HAP-1 (cell line): ENCODE measurements at regions not wholly inside any gene's neighbourhood (a gene's known extent, or its start where the extent isn't known, plus 50 kb on each side); places are given as distances from the start of the nearest gene placed in this dataset.

Source experiments
- DNase-seq, 2 experiments: peaks; one replicate each; pipeline ENCODE4 v3.0.0-alpha.2; 2016 to 2020; ENCODE audit warnings: low spot score in 2 of 2
- H3K27me3 ChIP-seq: fragments of 250-450 bp; sonication (Bioruptor Pico); 2 replicates; pipeline ENCODE4 v1.5.1; 2020; ENCODE audit warnings: low read depth, mild to moderate bottlenecking, moderate library complexity
- H3K36me3 ChIP-seq: fragments of 250-450 bp; sonication (Bioruptor Pico); replicated peaks from 2 replicates; pipeline ENCODE4 v1.5.1; 2020; ENCODE audit warnings: mild to moderate bottlenecking
- H3K4me1 ChIP-seq: fragments of 250-450 bp; sonication (Bioruptor Pico); 2 replicates; pipeline ENCODE4 v1.5.1; 2020; ENCODE audit warnings: mild to moderate bottlenecking
- H3K4me3 ChIP-seq: fragments of 250-450 bp; sonication (Bioruptor Pico); 2 replicates; pipeline ENCODE4 v1.5.1; 2020; ENCODE audit warnings: mild to moderate bottlenecking, moderate library complexity
- H3K9me3 ChIP-seq: fragments of 250-450 bp; sonication (Bioruptor Pico); 2 replicates; pipeline ENCODE4 v1.5.1; 2020; ENCODE audit warnings: mild to moderate bottlenecking, moderate library complexity
- in situ Hi-C: fragments of 300-500 bp; cut with MboI; formaldehyde crosslinking; loops from 3 replicates; pipeline ENCODE4 v1.14.3; 2020; ENCODE audit warnings: low sequenced_read_pairs, inconsistent platforms, mixed read lengths

DNA sequence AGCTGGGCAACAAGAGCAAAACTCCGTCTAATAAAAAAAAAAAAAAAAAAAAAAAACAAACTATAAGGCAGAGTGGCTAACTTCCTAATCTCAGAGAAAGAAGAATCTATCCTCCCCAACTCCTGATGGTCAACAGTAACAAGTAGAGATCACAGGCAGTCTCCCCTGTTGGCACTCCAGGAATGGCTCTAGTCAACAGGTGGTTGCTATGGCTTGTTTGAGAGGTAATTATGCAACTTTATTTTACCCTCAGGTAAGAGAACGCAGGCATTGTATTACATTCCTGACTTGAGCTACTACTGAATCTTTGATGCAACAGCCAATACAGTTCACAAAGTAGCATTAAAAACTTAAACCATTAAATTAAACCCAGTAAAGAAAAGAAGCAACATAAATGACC lies 180.3 kb downstream of the DICER1 start:
- in situ Hi-C loops: no loop called here
- H3K36me3 ChIP-seq: no peaks in the 10 kb centered on the region
- peaks cover 28% of the 10 kb centered on the region for H3K27me3 ChIP-seq
- no peak overlapping the region for H3K4me3 ChIP-seq
- no peaks in the 10 kb centered on the region for H3K4me1 ChIP-seq
- H3K9me3 ChIP-seq: no peaks in the 10 kb centered on the region
- DNase-seq: no peak

- no peaks in the 10 kb centered on the region for H3K36me3 ChIP-seq
Observed at GRCh38 chr14:94975366-94975765, 182.0 kb downstream of the DICER1 start.

DNA sequence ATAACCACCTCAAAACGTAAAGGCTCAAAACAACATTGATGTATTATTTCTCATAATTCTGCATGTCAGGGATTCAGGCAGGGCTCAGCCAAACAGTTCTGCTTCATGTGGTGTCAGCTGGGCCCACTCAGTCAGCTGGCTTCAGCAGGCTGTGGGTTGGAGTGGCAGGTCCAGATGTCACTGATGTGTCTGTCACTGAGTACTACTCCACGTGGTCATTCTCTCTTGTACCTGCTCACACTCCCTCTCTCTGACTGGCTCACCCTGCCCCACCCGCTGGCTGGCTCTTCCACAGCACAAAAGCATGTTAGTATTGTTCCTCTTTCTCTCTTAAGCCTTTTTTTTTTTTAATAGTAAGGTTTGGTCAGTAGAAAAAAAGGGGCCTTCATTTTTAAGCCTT lies 182.4 kb downstream of the DICER1 start:
- H3K36me3 ChIP-seq: no peaks in the 10 kb centered on the region
- DNase-seq: no peak
- no peaks in the 10 kb centered on the region for H3K9me3 ChIP-seq
- no peaks in the 10 kb centered on the region for H3K4me1 ChIP-seq
- peaks cover 28% of the 10 kb centered on the region for H3K27me3 ChIP-seq
- in situ Hi-C loops: no loop called here
- H3K4me3 ChIP-seq: no peak overlapping the region

More at GRCh38 chr14:94975366-94975765, 182.0 kb downstream of the DICER1 start:
- H3K27me3 ChIP-seq: peaks cover 28% of the 10 kb centered on the region
- no peak for DNase-seq
- H3K4me1 ChIP-seq: no peaks in the 10 kb centered on the region
- in situ Hi-C loops: no loop called here
- no peaks in the 10 kb centered on the region for H3K9me3 ChIP-seq
- no peak overlapping the region for H3K4me3 ChIP-seq

DNA sequence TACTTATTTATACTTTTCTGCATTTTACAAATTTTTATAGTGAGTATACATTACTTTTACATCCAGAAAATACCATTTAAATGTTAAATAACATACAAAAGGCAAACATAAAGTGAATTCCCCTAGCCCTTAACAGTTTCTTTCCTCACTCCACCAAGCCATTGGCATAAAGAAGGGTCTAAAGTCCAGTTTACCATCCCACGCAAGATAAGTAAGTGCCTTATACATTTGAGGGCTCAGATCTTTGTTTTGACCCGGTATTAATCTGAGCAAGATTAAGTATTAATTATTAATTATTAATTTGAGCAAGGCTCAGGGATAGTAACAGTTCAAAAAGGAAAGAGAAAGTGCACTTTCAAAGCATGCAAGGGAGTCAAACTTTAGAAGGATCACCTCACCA lies 182.9 kb downstream of the DICER1 start:
- no peaks in the 10 kb centered on the region for H3K36me3 ChIP-seq
- H3K4me1 ChIP-seq: no peaks in the 10 kb centered on the region
- no peak overlapping the region for H3K4me3 ChIP-seq
- peaks cover 26% of the 10 kb centered on the region for H3K27me3 ChIP-seq
- in situ Hi-C loops: no loop called here
- no peaks in the 10 kb centered on the region for H3K9me3 ChIP-seq
- no peak for DNase-seq

- H3K36me3 ChIP-seq: no peaks in the 10 kb centered on the region
- H3K9me3 ChIP-seq: no peaks in the 10 kb centered on the region
- no peak for DNase-seq
- in situ Hi-C loops: no loop called here
- no peaks in the 10 kb centered on the region for H3K4me1 ChIP-seq
- no peak overlapping the region for H3K4me3 ChIP-seq
- peaks cover 18% of the 10 kb centered on the region for H3K27me3 ChIP-seq
Observed at GRCh38 chr14:94971750-94972149, 185.6 kb downstream of the DICER1 start.

DNA sequence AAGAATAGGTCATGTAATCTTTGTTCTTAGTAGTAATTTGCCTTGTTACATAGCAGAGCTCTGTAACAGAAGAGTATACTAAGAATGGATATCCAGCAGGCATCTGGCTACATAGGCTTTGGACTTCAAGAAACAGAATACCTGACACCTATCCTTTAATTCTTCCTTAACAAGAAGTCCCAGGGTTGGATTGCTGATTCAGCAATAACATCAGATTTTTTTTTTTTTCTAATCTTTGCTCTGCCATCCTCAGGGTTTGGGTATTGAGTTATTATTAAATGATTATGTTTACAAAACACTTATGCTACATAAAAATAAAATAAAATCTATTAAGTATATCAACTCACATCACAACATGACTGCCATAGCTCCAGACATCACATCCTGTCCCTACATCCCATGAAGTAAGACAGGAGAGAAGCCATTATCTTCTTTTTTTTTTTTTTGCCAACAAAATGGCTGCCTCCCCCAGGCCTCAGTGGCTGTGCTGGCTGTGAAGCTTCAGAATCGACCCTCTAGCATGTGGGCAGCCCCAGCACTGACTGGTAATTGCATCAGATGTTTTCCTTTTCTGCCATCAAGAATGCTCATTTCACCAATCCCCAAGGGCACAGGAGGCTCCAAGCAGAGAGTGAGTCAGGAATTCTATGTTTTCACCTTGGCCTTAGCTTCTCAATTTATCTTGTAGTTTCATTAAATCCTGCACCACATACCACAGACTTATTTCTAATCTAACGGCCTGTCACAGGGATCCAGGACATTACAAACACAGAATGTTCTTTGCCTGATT lies 186.2 kb downstream of the DICER1 start:
- no peak for DNase-seq
- Histone ChIP-seq H3K4me1 (no peaks in the 10 kb centered on the region), H3K27me3 (peaks cover 12% of the 10 kb centered on the region), H3K36me3 (no peaks in the 10 kb centered on the region), H3K4me3 (no peak overlapping the region), H3K9me3 (no peaks in the 10 kb centered on the region)
- in situ Hi-C loops: no loop called here

DNA sequence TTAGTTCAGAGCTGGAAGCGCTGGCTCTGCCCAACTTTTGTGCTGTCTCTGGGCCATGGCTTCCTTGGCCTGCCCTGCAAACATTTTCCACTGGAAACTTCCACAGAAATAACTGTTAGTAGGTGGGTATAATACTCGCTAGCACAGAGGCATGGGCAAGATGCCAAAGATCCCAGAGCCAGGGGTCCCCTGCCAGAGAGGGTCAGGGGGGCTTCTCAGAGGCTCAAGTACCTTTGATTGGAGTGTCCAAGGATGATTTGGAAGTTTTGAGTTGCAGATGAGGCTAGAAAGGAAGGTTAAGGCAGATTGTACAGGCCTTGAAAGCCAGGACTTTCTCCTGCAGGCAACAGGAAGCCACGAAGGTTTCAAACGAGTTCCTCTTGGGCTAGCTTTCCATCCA lies 187.6 kb downstream of the DICER1 start:
- no peaks in the 10 kb centered on the region for H3K4me1 ChIP-seq
- no peaks in the 10 kb centered on the region for H3K36me3 ChIP-seq
- H3K9me3 ChIP-seq: no peaks in the 10 kb centered on the region
- no peak for DNase-seq
- no peak overlapping the region for H3K4me3 ChIP-seq
- in situ Hi-C loops: no loop called here
- 0 out of 2 replicates have a peak, but pooled peaks cover 3% of the 10 kb centered on the region for H3K27me3 ChIP-seq

DNA sequence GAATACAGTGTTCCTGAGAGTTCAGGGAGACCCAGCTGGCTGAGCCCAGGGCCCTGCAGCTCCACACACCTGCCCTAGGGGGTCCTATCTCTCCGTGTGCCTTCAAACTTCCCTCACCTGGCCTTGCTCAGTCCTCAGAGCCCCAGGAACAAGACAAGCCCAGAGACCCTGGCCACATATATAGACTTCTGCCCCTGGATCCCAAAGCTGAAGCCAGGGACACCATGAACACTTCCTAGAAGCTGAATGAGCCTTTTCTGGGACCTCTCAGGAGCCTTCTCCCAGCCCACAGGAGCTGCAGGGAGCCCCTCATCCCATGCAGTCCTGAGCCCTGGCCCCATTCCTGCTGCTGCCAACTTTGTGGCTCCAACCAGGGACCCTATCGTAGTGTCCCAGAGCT lies 190.5 kb downstream of the DICER1 start:
- H3K4me1 ChIP-seq: no peaks in the 10 kb centered on the region
- H3K4me3 ChIP-seq: no peak overlapping the region
- peaks cover 15% of the 10 kb centered on the region for H3K27me3 ChIP-seq
- H3K9me3 ChIP-seq: no peaks in the 10 kb centered on the region
- no peaks in the 10 kb centered on the region for H3K36me3 ChIP-seq
- no peak for DNase-seq
- in situ Hi-C loops: no loop called here

DNA sequence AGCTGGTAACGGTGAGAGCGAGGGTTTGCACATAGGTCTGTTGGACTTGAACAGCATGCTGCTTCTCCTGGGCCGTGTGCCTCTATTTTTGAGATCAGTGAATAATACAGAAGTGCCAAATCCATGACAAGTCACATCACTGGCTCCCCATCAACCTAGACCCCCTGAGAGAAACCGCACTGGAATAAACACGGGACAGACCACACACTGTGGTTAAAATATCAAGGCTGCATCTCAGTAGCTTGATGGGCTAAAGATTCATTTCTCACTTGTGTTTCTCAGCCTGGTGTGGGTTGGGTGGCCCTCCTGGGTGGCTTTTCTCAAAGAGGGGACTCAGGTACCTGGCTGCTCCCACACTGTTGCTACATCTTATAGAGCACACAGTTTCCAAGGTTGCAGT lies 191.0 kb downstream of the DICER1 start:
- no peak for DNase-seq
- Histone ChIP-seq H3K4me3 (no peak overlapping the region), H3K36me3 (no peaks in the 10 kb centered on the region), H3K4me1 (no peaks in the 10 kb centered on the region), H3K27me3 (peaks cover 18% of the 10 kb centered on the region), H3K9me3 (no peaks in the 10 kb centered on the region)
- in situ Hi-C loops: no loop called here

DNA sequence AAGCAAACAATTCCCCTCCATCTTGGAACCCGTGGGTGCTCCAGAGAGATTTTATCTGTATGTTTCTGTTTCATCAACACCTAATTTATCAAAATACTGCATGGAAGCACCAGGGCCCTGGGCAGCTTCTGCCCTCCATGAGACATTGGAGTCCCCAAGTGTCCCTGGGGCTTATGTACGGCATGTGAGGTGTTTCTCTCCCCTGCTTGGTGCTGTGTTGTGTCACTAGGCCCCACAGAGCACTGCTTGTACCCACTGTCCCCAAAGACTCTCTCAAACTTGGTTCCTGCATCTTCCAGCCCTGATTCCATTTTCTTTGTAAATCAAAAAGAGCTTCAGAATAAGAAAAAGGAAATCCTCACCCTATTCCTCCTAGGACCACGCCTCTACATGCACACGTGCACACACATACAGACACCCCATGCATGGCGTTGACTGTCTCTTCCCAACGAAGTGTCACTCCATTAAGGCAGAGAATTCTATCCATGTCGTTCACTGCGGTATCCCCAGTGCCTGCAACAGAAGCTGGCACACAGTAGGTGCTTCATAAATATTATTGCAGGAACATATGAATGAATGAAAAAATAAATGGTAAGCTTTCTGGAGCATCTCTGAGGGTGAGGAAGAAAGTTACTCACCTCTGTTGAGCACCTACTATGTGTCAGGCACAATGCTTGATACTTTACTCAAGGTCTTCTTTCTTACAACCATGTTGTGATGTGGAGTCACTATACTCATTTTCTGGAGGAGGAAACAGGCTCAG lies 191.6 kb downstream of the DICER1 start:
- Histone ChIP-seq H3K27me3 (peaks cover 18% of the 10 kb centered on the region), H3K9me3 (no peaks in the 10 kb centered on the region), H3K4me1 (no peaks in the 10 kb centered on the region), H3K4me3 (no peak overlapping the region), H3K36me3 (no peaks in the 10 kb centered on the region)
- in situ Hi-C loops: no loop called here
- DNase-seq: no peak

GRCh38 chr14:94964931-94965330 lies 192.4 kb downstream of the DICER1 start:
- Histone ChIP-seq H3K4me1 (no peaks in the 10 kb centered on the region), H3K27me3 (peaks cover 18% of the 10 kb centered on the region), H3K36me3 (no peaks in the 10 kb centered on the region), H3K9me3 (no peaks in the 10 kb centered on the region), H3K4me3 (no peak overlapping the region)
- in situ Hi-C loops: no loop called here
- DNase-seq: no peak

DNA sequence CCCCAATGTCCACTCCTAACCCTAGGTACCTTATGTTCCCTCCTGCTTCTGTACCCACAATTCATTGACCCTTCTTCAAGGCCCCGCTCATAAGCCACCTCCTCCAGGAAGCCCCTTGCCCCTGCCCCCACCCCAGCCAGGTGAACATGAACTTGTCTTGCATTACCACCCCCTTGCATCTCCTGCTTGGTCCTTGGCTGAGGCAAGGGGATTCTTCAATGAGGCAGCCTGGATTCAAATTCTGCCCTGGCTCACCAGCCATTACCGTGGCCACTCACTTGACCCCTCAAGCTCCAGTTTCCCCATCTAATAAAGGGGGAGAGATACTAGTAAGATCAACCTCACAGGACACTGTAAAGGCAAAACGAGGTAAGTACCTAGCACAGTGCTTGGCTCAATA lies 193.1 kb downstream of the DICER1 start:
- Histone ChIP-seq H3K4me3 (no peak overlapping the region), H3K4me1 (no peaks in the 10 kb centered on the region), H3K9me3 (no peaks in the 10 kb centered on the region), H3K27me3 (peaks cover 21% of the 10 kb centered on the region), H3K36me3 (no peaks in the 10 kb centered on the region)
- in situ Hi-C loops: no loop called here
- no peak for DNase-seq

GRCh38 chr14:94963051-94963450 lies 193.1 kb upstream of the GSC start:
- Histone ChIP-seq H3K9me3 (no peaks in the 10 kb centered on the region), H3K36me3 (no peaks in the 10 kb centered on the region), H3K4me1 (no peaks in the 10 kb centered on the region), H3K27me3 (peaks cover 24% of the 10 kb centered on the region), H3K4me3 (no peak overlapping the region)
- in situ Hi-C loops: no loop called here
- DNase-seq: no peak

DNA sequence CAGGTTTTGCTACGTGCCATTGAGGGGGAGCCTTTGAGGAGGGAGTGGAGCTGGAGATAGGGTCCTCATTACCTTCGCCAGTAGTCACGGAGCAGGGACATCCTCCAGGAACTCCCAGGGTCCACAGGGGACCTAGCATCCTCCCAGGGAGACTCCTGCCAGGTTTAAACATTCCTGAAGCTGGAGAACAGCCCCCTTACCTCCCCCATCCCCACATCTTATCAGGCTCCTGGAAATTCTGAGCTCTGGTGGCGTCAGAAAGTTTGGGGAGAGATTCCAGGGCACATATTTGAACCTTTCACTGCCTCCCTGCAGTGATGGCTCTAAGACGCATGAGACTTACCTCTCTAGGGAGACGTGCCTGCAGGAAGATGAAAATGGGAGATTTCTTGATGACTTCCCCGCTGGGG lies 192.3 kb upstream of the GSC start:
- H3K36me3 ChIP-seq: no peaks in the 10 kb centered on the region
- DNase-seq: no peak
- no peaks in the 10 kb centered on the region for H3K9me3 ChIP-seq
- H3K27me3 ChIP-seq: peaks cover 27% of the 10 kb centered on the region
- no peak overlapping the region for H3K4me3 ChIP-seq
- in situ Hi-C loops: no loop called here
- no peaks in the 10 kb centered on the region for H3K4me1 ChIP-seq
